WTC11 (cell line): ENCODE measurements at regions not wholly inside any gene's neighbourhood (a gene's known extent, or its start where the extent isn't known, plus 50 kb on each side); places are given as distances from the start of the nearest gene placed in this dataset.

ENCODE experiments used
- ATAC-seq: fragments of 200-7000 bp; cut with Tn5 transposase; 2 replicates; pipeline ENCODE4 v1.10.0; 2021; ENCODE audit warnings: mild to moderate bottlenecking, moderate library complexity
- CTCF ChIA-PET: fragments of 300-600 bp; sonication (Branson Sonifier 250); formaldehyde crosslinking; loops from one replicate; lab custom pipeline; 2021; ENCODE audit warnings: antibody characterized with exemption; lab: Charles Lee
- POLR2A ChIA-PET: fragments of 350-600 bp; sonication (Branson Sonifier 250); formaldehyde crosslinking; loops from one replicate; lab custom pipeline; 2021; ENCODE audit warnings: antibody characterized with exemption; lab: Charles Lee
- DNase-seq: peaks from one replicate; pipeline ENCODE4 v3.0.0; 2021; ENCODE audit warnings: low spot score
- H3K27ac Mint-ChIP-seq: 2 replicates; pipeline ENCODE4 v1.8.0; 2021; ENCODE audit warnings: mixed read lengths
- H3K27me3 Mint-ChIP-seq: 2 replicates; pipeline ENCODE4 v1.8.0; 2021; ENCODE audit warnings: low read depth, mild to moderate bottlenecking, moderate library complexity, mixed read lengths
- H3K36me3 Mint-ChIP-seq: 2 replicates; pipeline ENCODE4 v1.8.0; 2021; ENCODE audit warnings: mixed read lengths
- H3K4me1 Mint-ChIP-seq: 2 replicates; pipeline ENCODE4 v1.8.0; 2022; ENCODE audit warnings: mixed read lengths
- H3K4me3 Mint-ChIP-seq: 2 replicates; pipeline ENCODE4 v1.8.0; 2021; ENCODE audit warnings: mild to moderate bottlenecking, moderate library complexity, mixed read lengths
- H3K9me3 Mint-ChIP-seq: 2 replicates; pipeline ENCODE4 v1.8.0; 2021; ENCODE audit warnings: mixed read lengths
- AR ChIP-seq: fragments of 250-450 bp; sonication (Bioruptor Pico); IDR thresholded peaks from 2 replicates; pipeline ENCODE4 v1.9.0; 2021; ENCODE audit warnings: mild to moderate bottlenecking
- ATF1 ChIP-seq: sonication (generic); formaldehyde crosslinking; IDR thresholded peaks from 2 replicates; pipeline ENCODE4 v1.8.1; 2023; ENCODE audit warnings: mild to moderate bottlenecking, moderate library complexity, missing genetic modification reagents
- ATF2 ChIP-seq: sonication (generic); formaldehyde crosslinking; IDR thresholded peaks from 2 replicates; pipeline ENCODE4 v1.8.1; 2022; ENCODE audit warnings: low read depth, missing genetic modification reagents, borderline replicate concordance
- CBFB ChIP-seq: sonication (generic); formaldehyde crosslinking; IDR thresholded peaks from 2 replicates; pipeline ENCODE4 v1.8.1; 2022; ENCODE audit warnings: mild to moderate bottlenecking, low read depth, missing genetic modification reagents
- ERG ChIP-seq: fragments of 250-450 bp; sonication (Bioruptor Pico); IDR thresholded peaks from 2 replicates; pipeline ENCODE4 v1.8.0; 2021; ENCODE audit warnings: mild to moderate bottlenecking
- ETV6 ChIP-seq: sonication (generic); formaldehyde crosslinking; IDR thresholded peaks from 2 replicates; pipeline ENCODE4 v1.8.1; 2022; ENCODE audit warnings: mild to moderate bottlenecking, missing genetic modification reagents
- FOXP4 ChIP-seq: sonication (generic); formaldehyde crosslinking; IDR thresholded peaks from 2 replicates; pipeline ENCODE4 v1.8.0; 2022; ENCODE audit warnings: mild to moderate bottlenecking, missing genetic modification reagents
- GABPB1 ChIP-seq: sonication (generic); formaldehyde crosslinking; IDR thresholded peaks from 2 replicates; pipeline ENCODE4 v1.8.1; 2023; ENCODE audit warnings: mild to moderate bottlenecking, missing genetic modification reagents
- GRHL2 ChIP-seq: fragments of 250-450 bp; sonication (Bioruptor Pico); IDR thresholded peaks from 2 replicates; pipeline ENCODE4 v1.8.0; 2022; ENCODE audit warnings: mild to moderate bottlenecking, moderate library complexity; ENCODE audit not compliant: insufficient replicate concordance, severe bottlenecking
- HMGXB4 ChIP-seq: sonication (generic); formaldehyde crosslinking; IDR thresholded peaks from 2 replicates; pipeline ENCODE4 v1.8.1; 2023; ENCODE audit warnings: mild to moderate bottlenecking, moderate library complexity, missing genetic modification reagents
- KAT7 ChIP-seq: sonication (generic); formaldehyde crosslinking; IDR thresholded peaks from 2 replicates; pipeline ENCODE4 v1.8.1; 2023; ENCODE audit warnings: missing genetic modification reagents, mild to moderate bottlenecking, borderline replicate concordance
- MAX ChIP-seq: sonication (generic); formaldehyde crosslinking; IDR thresholded peaks from 2 replicates; pipeline ENCODE4 v1.8.0; 2022; ENCODE audit warnings: mild to moderate bottlenecking, missing genetic modification reagents
- NFYB ChIP-seq: sonication (generic); formaldehyde crosslinking; conservative IDR thresholded peaks from 2 replicates; pipeline ENCODE4 v1.8.0; 2022; ENCODE audit warnings: low read depth, missing genetic modification reagents
- NR3C1 ChIP-seq: sonication (generic); formaldehyde crosslinking; conservative IDR thresholded peaks from 2 replicates; pipeline ENCODE4 v1.8.1; 2023; ENCODE audit warnings: low read depth, mild to moderate bottlenecking, missing genetic modification reagents
- SP1 ChIP-seq: sonication (generic); formaldehyde crosslinking; conservative IDR thresholded peaks from 2 replicates; pipeline ENCODE4 v1.8.1; 2022; ENCODE audit warnings: missing genetic modification reagents
- ZBTB43 ChIP-seq: sonication (generic); formaldehyde crosslinking; IDR thresholded peaks from 2 replicates; pipeline ENCODE4 v1.8.1; 2023; ENCODE audit warnings: mild to moderate bottlenecking, missing genetic modification reagents
- ZNF121 ChIP-seq: sonication (generic); formaldehyde crosslinking; IDR thresholded peaks from 2 replicates; pipeline ENCODE4 v1.8.0; 2023; ENCODE audit warnings: missing genetic modification reagents
- ZNF232 ChIP-seq: sonication (generic); formaldehyde crosslinking; IDR thresholded peaks from 2 replicates; pipeline ENCODE4 v1.8.0; 2022; ENCODE audit warnings: mild to moderate bottlenecking, missing genetic modification reagents
- ZNF396 ChIP-seq: fragments of 250-450 bp; sonication (Bioruptor Pico); IDR thresholded peaks from 2 replicates; pipeline ENCODE4 v1.8.0; 2021; ENCODE audit warnings: mild to moderate bottlenecking, moderate library complexity, borderline replicate concordance
- TF ChIP-seq, protein P1 (sequence below): fragments of 250-450 bp; sonication (Bioruptor Pico); conservative IDR thresholded peaks from 2 replicates; pipeline ENCODE4 v1.9.0; 2021; ENCODE audit warnings: mild to moderate bottlenecking

DNA sequence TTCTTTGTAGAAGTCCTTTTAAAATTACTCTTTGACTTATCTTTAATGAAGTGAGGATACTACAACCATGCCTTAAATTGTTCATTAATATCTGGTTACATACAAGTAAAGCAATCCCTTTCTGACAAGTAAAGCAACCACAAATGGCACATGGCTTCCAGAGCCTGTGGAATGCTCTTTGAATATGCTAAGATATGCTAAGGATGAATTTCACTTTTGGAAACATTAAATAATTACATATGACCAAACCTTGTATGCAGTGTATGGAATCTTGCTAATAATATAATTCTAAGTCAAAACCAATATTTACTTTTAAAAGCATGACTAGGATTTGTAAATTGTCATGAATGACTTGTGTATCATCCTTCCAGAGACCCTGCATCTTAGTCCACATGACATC lies 1711.2 kb upstream of the CELF4 start:
- H3K27ac Mint-ChIP-seq = no peak overlapping the region
- ChIA-PET POLR2A (no interaction called here), CTCF (no interaction called here)
- no peaks in the 10 kb centered on the region for H3K36me3 Mint-ChIP-seq
- DNase-seq = no peak
- TF ChIP-seq KAT7 (no peak), ZNF232 (no peak)
- no peak overlapping the region for H3K4me3 Mint-ChIP-seq
- no peaks in the 10 kb centered on the region for H3K27me3 Mint-ChIP-seq
- peaks cover 22% of the 10 kb centered on the region for H3K4me1 Mint-ChIP-seq
- no peak for ATAC-seq
- peaks cover 8% of the 10 kb centered on the region; the same call in 1 of the 2 replicates for H3K9me3 Mint-ChIP-seq

- ChIA-PET POLR2A (no interaction called here), CTCF (no interaction called here)
- DNase-seq = no peak
- peaks cover 8% of the 10 kb centered on the region; the same call in 1 of the 2 replicates for H3K9me3 Mint-ChIP-seq
- H3K4me3 Mint-ChIP-seq = no peak overlapping the region
- peaks cover 24% of the 10 kb centered on the region for H3K4me1 Mint-ChIP-seq
- H3K27me3 Mint-ChIP-seq = no peaks in the 10 kb centered on the region
- no peak overlapping the region for H3K27ac Mint-ChIP-seq
- no peak for ATAC-seq
- H3K36me3 Mint-ChIP-seq = no peaks in the 10 kb centered on the region
- no peak for TF ChIP-seq SP1
- TF ChIP-seq CBFB (CRISPR knock-in tag) = no peak
- no peak for TF ChIP-seq MAX (CRISPR knock-in tag)
- TF ChIP-seq ZBTB43 = no peak
- TF ChIP-seq, protein P1, sequence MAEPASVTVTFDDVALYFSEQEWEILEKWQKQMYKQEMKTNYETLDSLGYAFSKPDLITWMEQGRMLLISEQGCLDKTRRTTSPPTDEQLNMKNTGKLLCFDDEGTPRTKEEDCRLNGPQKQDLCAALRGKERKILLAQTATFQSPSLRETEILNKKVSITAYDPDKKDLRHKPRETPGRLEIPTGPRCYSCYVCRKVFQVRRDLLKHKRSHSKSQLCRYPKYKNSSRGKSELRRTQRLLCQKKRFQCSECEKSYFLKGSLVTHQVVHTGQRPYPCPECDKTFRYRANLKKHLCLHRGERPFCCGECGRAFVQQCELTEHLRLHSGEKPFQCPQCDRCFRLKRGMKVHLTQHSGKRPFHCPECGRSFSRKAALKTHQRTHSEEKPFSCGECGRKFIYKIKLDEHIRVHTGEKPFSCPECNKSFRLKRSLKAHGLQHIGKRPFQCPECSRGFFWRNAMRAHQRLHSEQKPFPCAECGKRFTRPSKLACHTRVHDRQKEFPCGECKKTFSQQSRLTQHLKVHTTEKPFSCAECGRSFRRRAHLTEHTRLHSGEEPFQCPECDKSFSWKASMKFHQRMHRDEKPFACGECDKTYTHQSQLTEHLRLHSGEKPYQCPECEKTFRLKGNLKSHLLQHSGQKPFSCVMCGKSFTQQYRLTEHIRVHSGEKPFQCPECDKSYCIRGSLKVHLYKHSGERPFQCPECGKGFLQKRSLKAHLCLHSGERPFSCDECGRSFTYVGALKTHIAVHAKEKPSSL (CRISPR knock-in tag) = no peak
- no peak for TF ChIP-seq GABPB1 (CRISPR knock-in tag)
- TF ChIP-seq GRHL2 (CRISPR knock-in tag) = no peak
- no peak for TF ChIP-seq AR (CRISPR knock-in tag)
- no peak for TF ChIP-seq HMGXB4 (CRISPR knock-in tag)
- TF ChIP-seq ZNF121 (CRISPR knock-in tag) = no peak
- no peak for TF ChIP-seq ATF1 (CRISPR knock-in tag)
- TF ChIP-seq FOXP4 (CRISPR knock-in tag) = no peak
- no peak for TF ChIP-seq ETV6 (CRISPR knock-in tag)
- TF ChIP-seq ERG (CRISPR knock-in tag) = no peak
- no peak for TF ChIP-seq ZNF396 (CRISPR knock-in tag)
- TF ChIP-seq ATF2 = no peak
- TF ChIP-seq NR3C1 (CRISPR knock-in tag) = no peak
- TF ChIP-seq NFYB = no peak
Observed at GRCh38 chr18:39274535-39274934, 1708.9 kb upstream of the CELF4 start.
